Stomach (tissue), 4 donors: ENCODE measurements at regions not wholly inside any gene's neighbourhood (a gene's known extent, or its start where the extent isn't known, plus 50 kb on each side); places are given as distances from the start of the nearest gene placed in this dataset.

Experiments used
- POLR2A ChIP-seq, 4 donors: fragments of 450-650 bp; IDR thresholded peaks; one replicate each; pipeline ENCODE4 v1.6.1; 2016; ENCODE audit warnings: antibody characterized with exemption in 4 of 4, control low read depth in 2 of 4, mild to moderate bottlenecking in 1 of 4, moderate library complexity in 1 of 4
- POLR2AphosphoS5 ChIP-seq, 3 donors: sonication (generic); formaldehyde crosslinking; IDR thresholded peaks; one replicate each; pipeline ENCODE4 v1.6.1; 2016; ENCODE audit warnings: antibody characterized with exemption in 3 of 3
- TF ChIP-seq, protein P1 (sequence below), 7 experiments: fragments of 450-650 bp in 4 of 7; fragments of 200-600 bp in 3 of 7; sonication (generic) in 3 of 7; IDR thresholded peaks; one replicate each; pipeline ENCODE4 v1.5.1; 2016 to 2019; ENCODE audit warnings: antibody characterized with exemption in 7 of 7, control low read depth in 2 of 7, mild to moderate bottlenecking in 1 of 7

DNA sequence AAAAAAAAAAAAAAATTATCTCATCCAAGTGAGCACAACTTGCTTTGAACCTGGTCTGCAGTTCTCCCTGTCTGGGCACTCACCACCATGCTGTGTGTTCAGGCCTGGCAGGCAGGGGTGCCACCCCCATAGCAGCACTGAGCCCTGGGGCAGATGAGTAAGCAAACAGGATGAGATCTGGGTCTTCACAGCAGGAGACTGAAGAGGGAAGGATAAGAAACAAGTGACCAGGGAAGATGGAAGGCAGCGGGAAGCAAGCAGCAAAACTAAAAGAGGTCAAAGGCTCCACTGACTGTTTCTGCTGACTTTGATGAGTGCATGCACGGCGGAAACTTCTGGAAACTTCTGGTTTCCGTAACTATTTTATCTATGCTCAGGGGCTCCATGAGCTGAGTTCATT is 133.5 kb upstream of the SOD1 start:
- TF ChIP-seq POLR2A (IDR thresholded peaks at IDR 0.05) (no peak), POLR2AphosphoS5 (IDR thresholded peaks at IDR 0.05) (no peak)
- TF ChIP-seq, protein P1, sequence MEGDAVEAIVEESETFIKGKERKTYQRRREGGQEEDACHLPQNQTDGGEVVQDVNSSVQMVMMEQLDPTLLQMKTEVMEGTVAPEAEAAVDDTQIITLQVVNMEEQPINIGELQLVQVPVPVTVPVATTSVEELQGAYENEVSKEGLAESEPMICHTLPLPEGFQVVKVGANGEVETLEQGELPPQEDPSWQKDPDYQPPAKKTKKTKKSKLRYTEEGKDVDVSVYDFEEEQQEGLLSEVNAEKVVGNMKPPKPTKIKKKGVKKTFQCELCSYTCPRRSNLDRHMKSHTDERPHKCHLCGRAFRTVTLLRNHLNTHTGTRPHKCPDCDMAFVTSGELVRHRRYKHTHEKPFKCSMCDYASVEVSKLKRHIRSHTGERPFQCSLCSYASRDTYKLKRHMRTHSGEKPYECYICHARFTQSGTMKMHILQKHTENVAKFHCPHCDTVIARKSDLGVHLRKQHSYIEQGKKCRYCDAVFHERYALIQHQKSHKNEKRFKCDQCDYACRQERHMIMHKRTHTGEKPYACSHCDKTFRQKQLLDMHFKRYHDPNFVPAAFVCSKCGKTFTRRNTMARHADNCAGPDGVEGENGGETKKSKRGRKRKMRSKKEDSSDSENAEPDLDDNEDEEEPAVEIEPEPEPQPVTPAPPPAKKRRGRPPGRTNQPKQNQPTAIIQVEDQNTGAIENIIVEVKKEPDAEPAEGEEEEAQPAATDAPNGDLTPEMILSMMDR (IDR thresholded peaks at IDR 0.05), result no peak
